Activated CD8-positive, alpha-beta memory T cell treated with anti-CD3 and anti-CD28 coated beads for 48 hours (primary cell): ENCODE measurements at regions not wholly inside any gene's neighbourhood (a gene's known extent, or its start where the extent isn't known, plus 50 kb on each side); places are given as distances from the start of the nearest gene placed in this dataset.

Source experiments
- DNase-seq, 3 experiments: peaks; one replicate each; pipeline ENCODE4 v3.0.0-alpha.2; 2020; ENCODE audit warnings: low read depth in 2 of 3, low spot score in 2 of 3

DNA sequence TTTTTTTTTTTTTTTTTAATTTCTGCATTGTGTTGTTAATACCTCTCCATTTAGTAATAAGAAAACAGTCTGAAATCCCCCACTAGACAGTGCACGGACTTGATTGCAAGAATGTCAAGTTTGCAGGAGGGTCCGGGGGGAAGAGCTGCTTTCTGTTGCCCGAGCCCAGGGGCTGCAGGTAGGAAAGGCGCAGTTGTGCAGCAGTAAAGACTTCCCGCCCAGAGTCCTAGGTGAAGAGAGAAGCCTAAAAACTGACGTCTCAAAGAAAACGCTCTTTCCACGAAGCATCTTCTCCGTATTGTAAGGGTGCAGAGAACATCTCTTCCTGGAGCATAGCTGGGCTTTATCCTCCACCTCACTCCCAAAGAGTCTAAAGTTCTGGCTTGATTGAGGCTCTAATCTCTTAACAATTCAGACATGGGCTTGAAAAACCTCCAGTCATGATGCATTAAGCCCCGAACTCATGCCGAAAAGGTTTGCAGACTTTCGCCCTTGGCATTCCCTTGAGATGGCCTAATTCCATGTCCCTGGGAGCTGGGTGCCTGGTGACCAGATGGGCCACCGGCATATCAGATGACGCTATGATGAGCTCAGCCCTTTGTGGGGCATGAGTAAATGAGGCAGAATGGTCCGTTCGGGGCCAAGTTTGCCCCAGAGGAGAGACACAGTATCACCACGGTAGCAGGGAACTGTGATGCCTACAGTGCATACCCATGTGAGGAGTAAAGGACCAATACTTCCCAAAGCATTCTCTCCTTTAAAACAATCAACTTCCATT, 436.2 kb upstream of the ZFHX3 start:
- no peak for DNase-seq

DNA sequence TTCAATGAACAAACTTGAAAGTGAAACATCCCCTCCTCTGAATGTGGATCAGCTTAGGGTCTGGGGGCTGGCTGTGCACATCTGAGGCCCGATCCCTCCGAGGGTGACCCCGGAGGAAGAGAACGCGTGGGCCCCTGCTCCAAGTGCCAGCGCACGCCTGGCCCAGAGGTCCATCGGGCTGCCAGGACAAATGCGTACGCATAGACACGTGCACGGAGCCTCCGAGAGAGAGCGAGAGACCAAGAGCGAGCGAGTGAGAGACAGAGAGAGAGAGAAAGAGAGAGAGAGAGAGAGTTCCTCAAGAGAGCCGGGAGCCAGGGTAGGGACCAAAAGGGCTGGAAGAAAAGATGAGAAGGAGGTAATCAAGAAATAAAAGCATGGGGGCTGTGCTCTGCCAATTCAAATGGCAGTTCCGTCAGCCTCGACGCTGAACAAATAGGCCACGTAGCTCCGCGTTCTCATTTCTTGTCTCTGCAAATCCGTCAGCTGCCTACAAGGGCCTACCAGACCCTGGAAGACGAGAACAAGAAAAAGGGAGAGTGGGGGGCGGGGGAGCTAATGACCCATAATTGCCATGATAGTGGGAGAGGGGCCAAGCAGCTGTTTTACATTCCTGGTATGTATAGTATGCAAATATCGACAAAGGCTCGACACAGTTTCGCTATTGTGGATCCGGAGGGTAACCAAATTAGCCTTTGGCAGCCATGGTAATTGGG, 435.3 kb upstream of the ZFHX3 start:
- DNase-seq: no peak

DNA sequence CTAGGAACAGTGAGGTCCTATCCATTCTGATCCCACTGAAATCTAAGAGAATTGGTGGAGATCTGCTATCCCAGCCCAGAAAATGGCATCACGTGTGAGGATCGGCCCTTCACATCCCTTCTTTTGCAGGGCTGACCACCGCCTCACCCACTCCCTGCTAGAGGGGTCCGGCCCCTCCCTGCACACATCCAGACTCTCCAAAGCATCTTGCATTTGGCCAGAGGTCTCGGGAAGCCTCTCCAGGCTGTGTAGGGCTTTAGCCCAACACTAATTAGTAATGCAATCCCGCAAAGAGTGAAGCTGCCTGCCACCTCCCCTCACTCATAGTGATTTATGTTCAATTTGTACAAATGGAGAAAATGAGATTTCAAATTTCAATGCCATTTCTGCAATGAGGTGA, 434.4 kb upstream of the ZFHX3 start:
- DNase-seq: no peak

DNA sequence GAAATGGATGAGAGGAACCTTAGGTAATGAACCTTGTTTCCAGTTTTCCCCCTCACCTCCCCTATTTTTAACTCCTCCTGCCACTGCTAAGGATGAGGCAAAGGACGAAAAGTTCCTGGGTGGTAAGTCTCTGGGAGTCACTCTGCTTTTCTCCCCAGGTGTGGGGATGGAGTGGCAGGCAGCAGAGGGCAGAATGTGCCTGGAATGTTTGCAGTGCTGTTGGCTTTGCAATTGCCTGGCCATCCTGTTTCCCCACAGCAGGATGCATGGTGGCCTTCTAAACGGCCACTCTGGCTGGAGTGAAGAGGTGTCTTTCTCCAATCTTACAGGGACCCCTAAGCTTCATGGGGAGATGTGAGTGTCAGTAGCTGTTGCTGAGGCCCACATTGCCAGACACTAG, 432.5 kb upstream of the ZFHX3 start:
- DNase-seq: no peak

DNA sequence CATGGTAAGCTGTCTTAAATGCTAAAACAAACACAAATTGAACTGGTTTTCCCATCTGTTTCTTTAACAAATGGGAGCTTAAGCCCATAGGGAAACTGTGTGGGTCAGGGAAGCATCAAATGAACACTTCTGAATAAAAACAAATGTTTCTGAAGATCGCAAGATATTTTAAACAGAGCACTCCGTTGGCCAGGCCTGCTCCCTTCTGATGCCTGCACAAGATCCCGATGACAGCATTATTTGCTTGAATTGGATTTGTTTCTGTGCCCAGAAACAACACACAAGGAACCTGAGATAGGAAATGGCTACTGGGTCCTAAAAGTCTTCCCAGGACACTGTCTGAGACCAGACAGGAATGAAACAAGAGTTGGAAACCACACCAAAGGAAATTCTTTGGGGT, 425.8 kb upstream of the ZFHX3 start:
- DNase-seq: no peak

DNA sequence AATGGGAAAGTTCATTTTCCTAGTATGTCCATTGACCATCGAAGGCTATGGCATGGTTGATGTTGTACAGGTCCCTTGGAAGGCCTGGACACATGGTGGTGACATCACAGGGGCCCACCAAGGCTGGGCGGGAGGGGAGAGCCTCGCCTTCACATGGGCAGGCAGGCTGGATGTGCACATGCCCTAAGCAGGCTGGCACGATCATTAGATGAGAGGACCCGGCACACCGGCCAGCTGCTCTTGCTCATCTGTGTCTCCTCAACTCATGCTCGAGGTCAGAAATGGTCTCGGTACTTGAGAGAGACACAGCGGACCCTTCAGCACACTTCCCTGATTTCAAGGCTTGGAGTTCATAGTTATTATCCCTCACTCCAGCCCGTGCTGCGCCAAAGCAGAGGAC, 416.9 kb upstream of the ZFHX3 start:
- DNase-seq: no peak

DNA sequence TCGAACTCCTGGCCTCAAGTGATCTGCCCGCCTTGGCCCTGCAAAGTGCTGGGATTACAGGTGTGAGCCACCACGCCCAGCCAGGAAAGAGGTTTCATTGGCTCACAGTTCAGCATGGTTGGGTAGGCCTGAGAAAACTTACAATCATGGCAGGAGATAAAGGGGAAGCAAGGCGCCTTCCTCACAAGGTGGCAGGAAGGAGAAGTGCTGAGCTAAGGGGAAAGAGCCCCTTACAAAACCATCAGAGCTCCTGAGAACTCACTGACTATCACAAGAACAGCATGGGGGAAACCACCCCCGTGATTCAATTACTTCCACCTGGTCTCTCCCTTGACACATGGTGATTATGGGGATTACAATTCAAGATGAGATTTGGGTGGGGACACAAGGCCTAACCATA, 411.7 kb upstream of the ZFHX3 start:
- DNase-seq: no peak

DNA sequence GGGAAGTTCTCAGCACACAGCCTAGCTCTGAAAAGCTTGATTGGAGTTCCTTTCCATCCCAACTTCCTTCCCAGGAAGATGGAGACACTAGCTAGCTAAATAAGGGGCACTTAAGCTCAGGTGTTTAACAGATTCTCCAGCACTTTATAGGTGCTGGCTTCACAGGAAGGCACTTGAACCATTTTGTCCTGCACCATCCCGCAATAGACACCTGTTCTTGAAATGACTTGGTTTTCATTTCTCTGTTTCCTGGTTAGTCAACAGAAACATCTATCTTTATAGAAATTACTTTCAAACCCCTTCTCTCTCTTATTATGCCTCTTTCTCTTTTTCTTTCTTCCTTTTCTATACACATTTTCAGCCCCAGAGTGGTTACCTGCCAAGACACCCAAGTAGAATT, 409.9 kb upstream of the ZFHX3 start:
- no peak for DNase-seq

DNA sequence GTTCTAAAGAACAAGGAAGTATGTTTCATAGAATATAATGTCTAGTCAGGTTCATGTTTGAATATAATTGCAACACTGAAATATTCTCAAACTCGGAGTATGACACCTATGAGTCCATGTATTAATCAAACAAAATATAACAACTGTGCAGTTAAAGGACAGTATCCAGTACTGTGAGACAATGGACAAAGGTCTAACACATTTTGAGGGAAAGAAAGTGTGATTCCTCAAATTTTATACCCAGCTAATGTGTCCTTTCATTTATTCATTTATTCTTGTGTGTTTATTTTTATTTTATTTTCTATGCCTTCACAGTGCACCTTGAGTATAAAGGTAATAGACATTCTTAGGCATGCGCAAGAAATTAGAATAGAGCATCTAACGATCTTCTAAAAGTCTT, 401.0 kb upstream of the ZFHX3 start:
- no peak for DNase-seq

DNA sequence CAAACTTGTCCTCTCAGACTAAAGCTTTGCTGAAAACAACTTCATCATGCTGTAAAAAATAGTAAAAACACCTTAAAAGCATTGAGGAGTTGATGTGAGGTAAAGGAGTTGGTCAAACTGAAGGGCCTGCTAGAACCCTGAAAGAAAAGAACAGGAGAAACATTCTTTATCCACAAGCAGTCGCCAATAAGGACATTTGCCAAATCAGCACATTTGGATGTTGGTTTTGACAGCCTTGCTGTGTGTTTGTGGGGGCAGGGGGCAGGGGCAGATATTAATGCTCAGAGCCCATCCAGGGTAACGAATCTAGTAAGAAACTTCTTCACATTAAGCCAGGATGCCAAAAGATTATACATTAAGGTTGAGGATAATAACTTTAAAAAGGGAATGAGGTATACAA, 399.9 kb upstream of the ZFHX3 start:
- DNase-seq: no peak

DNA sequence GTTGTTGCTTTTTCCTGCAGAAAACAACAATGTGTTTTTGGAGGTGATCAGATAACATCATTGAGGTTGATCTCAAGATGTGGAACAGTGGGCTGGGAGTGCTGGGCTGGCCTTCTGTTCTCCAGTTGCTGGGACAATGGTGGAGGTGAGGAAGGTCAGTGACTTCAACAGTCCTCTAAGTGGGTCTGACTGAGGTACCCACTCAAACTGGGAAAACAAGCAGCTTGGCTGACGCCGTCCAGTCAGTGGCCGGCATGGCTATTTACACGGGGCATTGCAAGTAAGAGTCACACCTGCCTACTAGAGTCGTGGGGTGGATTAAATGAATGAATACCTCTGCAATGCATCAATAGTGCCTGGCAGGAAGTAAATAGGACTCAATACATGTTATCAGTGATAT, 386.7 kb upstream of the ZFHX3 start:
- no peak for DNase-seq

DNA sequence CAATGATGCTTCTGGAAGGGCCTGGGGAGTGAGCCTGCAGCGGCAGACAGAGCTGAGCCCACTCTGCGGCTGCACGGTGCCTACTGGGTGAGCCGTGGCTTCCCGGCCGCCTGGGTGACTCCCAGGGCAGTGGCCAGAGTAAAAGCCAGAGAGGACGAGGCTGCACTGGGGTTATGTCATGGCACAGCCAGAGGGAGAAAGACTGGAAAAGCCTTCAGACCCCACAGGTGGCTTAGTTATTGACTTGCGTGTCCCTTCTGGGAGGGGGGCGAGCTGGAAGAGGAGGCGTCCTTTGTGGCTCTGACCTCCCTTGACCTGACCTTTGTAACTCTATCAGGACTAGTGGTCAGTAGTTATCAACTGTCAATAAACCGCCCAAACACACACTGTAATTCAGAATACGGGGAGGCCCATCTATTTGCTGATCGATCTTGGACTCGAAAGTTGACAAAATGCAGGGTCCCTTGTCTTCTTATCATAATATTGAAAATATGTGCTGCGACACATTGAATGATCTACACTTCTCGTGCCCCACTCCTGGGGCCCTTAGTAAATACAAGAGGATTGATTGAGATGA, 385.9 kb upstream of the ZFHX3 start:
- DNase-seq: no peak

DNA sequence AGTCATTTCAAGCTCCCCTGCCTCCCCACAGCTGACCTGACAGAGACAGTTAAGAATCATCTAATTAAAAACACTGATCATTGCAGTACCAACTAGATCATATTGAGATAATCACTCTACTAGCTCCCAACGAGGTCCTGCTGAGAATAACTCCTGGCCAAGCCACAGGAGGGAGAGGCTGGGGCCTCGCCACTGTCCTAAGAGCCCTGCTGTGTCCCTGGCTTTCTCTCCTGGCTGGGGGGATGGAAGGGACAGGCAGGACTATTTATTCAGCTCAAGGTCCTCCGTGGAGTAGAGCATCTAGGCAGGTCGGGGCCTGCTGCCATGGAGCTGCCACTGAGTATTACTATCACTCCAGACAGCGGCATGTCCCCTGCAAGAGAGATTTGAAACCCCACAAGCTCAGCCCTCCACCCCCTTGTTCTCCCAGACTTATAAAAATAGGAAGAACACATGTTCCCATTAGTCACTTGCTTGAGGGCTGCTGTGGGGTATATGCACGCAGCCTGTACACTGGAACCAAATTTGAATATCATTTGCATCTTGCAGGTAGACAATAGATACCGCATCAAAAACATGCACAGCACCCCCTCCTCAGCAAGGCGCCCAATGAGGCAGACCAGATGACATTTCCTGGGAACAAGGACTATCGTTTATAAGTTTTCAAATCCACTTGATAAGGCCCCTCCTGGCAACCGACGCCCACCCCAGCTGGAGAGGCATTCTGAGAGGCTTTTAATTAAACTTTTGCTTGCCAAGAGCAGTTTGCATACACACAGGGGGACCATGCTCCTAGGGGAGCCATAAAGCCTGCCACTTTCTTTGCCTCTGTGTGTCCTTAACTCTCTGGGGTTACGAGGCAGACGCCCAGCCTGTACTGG, 385.2 kb upstream of the ZFHX3 start:
- no peak for DNase-seq

DNA sequence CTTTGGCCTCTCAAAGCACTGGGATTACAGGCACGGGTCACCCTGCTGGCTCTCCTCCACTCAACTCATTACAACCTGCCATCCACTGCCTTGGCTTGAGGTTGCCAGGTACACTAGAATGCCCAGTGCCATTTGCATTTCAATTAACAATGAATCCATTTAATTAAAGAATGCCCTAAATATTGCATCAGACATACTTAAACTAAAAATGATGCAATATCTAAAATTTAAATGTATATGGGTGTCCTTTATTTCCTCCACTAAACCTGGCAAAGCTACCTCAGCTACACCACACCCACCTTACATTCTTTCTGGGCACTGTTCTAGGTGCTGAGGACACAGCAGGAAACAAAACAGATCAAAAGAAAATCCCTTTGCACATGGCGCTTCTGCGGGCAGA, 382.2 kb upstream of the ZFHX3 start:
- no peak for DNase-seq

DNA sequence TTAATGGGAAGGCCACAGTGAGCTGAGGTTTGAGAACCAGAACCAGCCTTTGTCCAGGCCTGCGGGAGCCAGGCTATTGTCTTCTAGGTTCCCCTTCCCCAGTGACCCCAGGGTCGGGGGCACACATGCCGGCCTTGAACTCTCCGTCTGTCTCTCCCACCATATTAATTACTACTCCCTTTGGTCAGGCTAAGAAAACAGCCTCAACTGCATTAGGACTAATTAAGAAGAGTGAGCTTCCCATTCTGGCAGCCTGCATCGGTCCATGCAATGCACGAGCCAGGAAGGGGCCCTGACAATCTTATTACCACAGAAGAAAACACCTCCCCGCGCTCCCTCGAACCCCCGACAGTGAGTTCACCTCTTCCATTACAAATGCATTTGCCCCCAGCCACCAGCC, 380.2 kb upstream of the ZFHX3 start:
- no peak for DNase-seq

DNA sequence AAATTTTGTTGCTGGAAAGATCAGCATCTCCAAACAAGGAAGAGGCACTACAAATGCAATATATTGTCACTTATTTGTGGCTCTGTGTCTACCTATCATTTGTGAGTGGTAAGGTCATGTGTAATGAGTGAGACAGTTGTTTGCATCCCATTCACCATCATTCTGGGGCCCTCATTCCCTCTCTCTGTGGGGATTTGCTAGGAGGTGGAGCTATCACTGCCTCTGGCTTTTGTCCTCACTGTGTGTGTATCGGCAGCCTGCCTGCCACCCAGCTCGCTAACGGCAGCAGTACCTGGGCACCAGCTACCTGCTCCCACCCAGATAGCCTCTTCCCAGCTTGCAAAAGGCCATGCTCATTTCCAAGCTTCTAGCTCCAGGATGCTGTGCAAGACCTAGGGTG, 379.2 kb upstream of the ZFHX3 start:
- DNase-seq: no peak

DNA sequence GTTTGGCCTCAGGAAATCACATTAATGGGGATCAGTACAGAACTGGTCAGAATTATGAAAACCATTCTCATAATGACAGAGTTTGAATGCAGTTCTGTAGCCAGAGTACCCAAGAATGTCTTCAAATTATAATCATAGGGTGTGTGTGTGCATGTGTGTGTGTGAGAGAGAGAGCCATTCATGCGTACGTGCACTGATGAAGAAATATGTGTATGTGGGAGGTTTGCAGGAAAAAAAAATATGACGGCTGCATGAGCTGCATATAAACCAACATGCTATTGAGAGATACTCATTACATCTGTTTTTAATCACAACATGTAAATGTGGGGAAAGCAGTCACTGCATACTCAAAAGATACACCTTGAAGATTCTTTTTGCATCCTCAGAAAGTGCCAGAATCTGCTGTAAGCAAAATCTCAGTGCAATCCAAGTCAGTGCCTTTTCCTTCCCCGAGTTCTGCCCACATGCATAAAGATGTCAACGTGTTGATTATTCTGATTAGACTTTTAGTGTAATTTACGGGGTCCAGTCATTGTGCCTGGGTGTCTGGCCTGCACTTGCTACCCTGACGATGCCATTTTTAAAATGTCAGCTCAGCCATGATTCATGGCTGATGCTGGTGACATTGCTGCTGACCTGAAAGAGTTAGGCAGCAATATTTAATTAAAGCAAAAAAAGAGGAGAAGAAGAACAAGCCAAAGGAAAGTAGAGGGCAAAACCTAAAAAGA, 378.7 kb upstream of the ZFHX3 start:
- DNase-seq: no peak

DNA sequence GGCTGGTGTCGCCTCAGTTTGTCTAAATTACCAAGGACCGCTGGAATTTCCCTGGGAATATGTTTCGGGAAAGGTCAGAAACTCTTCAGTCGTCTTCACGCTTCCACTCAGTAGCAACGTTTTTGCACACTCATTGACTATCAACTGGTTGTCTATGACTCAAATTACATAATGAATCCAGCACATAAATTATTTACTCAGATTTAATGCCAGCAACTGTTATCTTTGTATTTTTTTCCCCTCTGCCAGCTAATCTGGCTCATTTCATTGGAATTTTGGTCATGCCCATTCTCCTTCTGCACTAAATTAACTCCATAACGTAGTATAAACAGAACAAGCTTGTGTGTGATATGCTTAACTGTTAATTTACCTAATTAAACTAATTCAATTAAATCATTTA, 372.7 kb upstream of the ZFHX3 start:
- DNase-seq: no peak

DNA sequence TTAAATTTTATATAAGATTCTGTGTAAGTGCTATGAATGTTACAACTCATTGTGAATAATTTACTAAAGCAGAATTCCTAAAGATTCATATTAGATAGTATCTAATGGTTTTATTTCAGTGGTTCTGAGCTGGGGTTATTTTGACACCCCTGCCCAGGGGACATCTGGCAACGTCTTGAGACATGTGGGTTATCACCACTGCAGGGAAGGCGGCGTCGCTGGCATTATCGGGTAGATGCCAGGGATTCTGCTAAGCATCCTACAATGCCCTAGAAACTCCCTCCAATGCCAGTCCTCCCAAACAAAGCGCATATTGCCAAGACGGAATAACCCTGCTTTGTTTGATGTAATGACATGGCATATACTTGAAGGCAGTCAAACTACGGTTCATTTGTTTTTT, 372.3 kb upstream of the ZFHX3 start:
- no peak for DNase-seq

DNA sequence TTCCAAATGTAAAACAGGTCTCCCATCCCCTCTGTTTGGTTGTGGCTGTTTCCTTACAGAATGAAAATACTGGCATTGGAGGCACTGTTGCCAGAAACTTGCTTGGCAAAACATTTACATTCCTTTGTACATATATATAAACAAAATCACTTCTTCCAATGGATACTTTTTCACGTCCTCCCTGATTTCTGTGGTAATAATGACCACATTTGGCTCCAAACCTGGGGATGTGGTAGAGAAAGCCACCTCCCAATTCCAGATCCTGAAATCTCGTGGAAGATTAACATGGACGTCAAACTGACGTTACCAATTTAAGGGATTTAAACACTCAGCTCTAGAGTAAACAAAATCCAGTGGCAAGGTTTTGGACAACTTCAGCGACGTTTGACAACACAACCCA, 370.8 kb upstream of the ZFHX3 start:
- no peak for DNase-seq

DNA sequence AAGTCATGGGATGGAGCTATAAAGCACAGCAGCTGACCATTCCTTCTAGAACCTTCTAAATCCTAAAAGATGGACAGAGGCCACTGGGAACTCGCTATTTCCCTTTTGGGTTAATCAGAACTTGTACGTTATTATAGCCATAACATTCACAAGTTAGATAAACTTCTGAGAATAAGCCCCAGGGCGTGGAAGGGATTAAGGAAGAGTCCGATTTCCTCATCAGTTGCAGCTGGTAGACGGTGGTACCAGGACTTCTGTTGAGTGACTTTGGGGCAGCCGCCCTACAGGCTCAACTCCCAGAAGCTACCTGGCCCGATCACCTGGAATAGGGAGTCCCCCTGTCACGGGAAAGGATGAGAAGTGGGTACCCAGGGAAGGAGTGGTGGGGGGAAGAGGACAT, 370.1 kb upstream of the ZFHX3 start:
- DNase-seq: no peak
